Kidney epithelial cell (primary cell): ENCODE measurements at regions not wholly inside any gene's neighbourhood (a gene's known extent, or its start where the extent isn't known, plus 50 kb on each side); places are given as distances from the start of the nearest gene placed in this dataset.

Experiments used
- DNase-seq: peaks from one replicate; pipeline ENCODE4 v3.0.0-alpha.2; 2010; ENCODE audit warnings: low read depth
- H3K27me3 ChIP-seq: 2 replicates; pipeline ENCODE4 v1.6.0; 2011; ENCODE audit warnings: low read length; ENCODE audit not compliant: control insufficient read depth, insufficient read depth
- H3K36me3 ChIP-seq: 2 replicates; pipeline ENCODE4 v1.5.1; 2011; ENCODE audit warnings: low read length; ENCODE audit not compliant: control insufficient read depth, insufficient read depth
- H3K4me3 ChIP-seq: 2 replicates; pipeline ENCODE4 v1.5.1; 2011; ENCODE audit warnings: low read depth, mild to moderate bottlenecking, control low read depth, low read length
- CTCF ChIP-seq: IDR thresholded peaks from 2 replicates; pipeline ENCODE4 v1.5.1; 2011; ENCODE audit warnings: mild to moderate bottlenecking, moderate library complexity, low read length, control low read depth, inconsistent platforms; ENCODE audit not compliant: insufficient read depth, poor library complexity, severe bottlenecking

GRCh38 chr5:54703565-54704255 lies 186.2 kb downstream of the SNX18 start:
- H3K27me3 ChIP-seq, result no peaks in the 10 kb centered on the region
- DNase-seq, result no peak
- H3K4me3 ChIP-seq, result no peak overlapping the region
- no peak for TF ChIP-seq CTCF
- no peaks in the 10 kb centered on the region for H3K36me3 ChIP-seq

DNA sequence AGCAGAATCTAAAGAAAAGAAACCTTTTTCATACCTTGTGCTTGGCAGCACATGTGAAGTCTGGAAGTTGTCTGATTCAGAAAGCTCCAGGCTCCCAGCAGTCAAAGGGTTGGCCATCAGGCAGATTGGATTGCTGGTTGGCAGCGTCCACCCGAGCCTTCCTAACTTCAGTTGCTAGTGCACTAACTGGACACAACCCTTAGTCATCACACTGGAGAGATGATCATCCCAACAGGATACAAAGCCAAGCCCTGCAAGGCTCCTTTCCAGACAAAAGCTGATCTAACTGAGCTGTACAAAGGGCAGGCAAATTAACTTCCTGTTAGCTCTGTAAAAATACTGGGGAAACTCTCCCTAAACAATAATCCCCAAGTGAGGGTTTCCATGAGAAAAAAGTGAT lies 185.6 kb downstream of the SNX18 start:
- Histone ChIP-seq H3K27me3 (no peaks in the 10 kb centered on the region), H3K36me3 (no peaks in the 10 kb centered on the region), H3K4me3 (no peak overlapping the region)
- DNase-seq, result peak; percentile 7
- TF ChIP-seq CTCF, result no peak

DNA sequence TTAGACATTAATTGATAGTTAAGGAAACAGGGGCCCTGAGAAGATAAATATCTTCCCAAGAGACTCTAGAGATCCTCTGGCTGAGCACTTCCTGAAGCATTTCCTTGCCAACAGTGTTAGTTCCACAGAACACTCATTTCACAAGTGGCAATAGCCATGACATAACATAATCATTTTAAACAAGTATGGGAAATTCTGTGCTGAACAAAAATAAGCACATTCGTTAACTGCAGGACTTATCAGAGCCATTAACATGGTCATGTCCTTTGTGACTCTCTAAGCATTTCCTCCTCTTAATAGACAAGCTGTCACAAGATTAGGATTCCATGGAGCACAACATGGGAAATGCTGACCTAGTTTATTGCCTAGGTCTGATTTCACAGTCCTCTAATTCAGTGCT lies 184.9 kb downstream of the SNX18 start:
- TF ChIP-seq CTCF, result no peak
- no peak for DNase-seq

DNA sequence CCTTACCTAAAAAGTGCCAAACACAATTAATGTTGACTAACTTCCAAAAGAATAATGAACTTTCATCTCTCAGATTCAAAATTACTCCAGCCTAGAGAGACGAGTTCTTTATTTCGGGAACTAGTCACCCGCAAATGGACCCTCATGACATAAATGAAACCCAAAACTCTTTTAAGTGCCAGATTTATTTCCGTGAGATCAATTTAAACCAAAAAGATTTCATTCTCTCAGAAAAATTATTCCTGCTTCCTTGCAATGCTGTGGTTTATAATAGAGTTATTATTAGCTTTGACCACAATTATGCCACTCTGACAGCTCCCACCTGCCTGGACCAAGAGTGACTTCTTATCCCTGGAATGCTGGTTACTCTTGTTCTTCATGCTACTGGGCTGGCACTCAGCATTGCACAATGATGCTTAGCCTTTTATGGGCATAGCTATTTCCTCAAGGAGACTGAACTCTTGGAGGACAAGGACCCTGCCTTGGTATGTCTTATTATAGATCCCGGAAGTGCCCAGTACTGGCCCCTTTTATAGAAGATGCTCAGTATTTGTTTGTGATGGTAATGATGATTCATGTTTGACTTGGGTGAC lies 183.5 kb downstream of the SNX18 start:
- H3K4me3 ChIP-seq, result no peak overlapping the region
- no peaks in the 10 kb centered on the region for H3K36me3 ChIP-seq
- DNase-seq, result peak; percentile 99
- H3K27me3 ChIP-seq, result no peaks in the 10 kb centered on the region
- no peak for TF ChIP-seq CTCF

More for the DNA sequence above, 184.9 kb downstream of the SNX18 start:
- H3K27me3 ChIP-seq, result no peaks in the 10 kb centered on the region
- no peaks in the 10 kb centered on the region for H3K36me3 ChIP-seq
- H3K4me3 ChIP-seq, result no peak overlapping the region

- H3K4me3 ChIP-seq, result no peak overlapping the region
- no peak for DNase-seq
- no peak for TF ChIP-seq CTCF
Measured at GRCh38 chr5:54696931-54697330, 179.4 kb downstream of the SNX18 start.

DNA sequence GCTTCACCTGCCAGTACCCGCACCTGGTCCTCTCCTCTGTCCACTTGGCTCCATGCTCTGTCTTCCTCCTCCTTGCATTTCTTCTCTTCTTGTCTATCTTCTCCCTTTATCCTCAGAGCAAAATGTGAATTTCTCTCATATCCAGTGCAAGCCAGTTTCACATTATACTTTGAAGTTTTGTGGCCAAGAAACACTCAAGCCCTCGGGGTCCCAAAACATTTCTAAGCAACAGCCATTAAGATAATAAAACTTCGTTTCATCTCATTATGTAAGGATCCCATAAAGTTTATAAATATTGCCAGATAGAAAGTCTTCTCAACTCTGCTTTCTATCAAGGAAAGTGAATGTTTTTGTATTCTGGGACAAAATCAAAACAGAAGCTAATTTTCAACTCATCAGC lies 178.8 kb downstream of the SNX18 start:
- Histone ChIP-seq H3K36me3 (no peaks in the 10 kb centered on the region), H3K27me3 (no peaks in the 10 kb centered on the region), H3K4me3 (no peak overlapping the region)
- no peak for TF ChIP-seq CTCF
- no peak for DNase-seq

More at GRCh38 chr5:54696931-54697330, 179.4 kb downstream of the SNX18 start:
- no peaks in the 10 kb centered on the region for H3K36me3 ChIP-seq
- H3K27me3 ChIP-seq, result no peaks in the 10 kb centered on the region
